Heart right ventricle (tissue), 16 donors: ENCODE measurements at regions not wholly inside any gene's neighbourhood (a gene's known extent, or its start where the extent isn't known, plus 50 kb on each side); places are given as distances from the start of the nearest gene placed in this dataset.

ENCODE experiments used
- ATAC-seq, 8 donors: fragments of 200-7000 bp; cut with Tn5 transposase; one replicate each; pipeline ENCODE4 v1.9.1; 2020; ENCODE audit warnings: mild to moderate bottlenecking in 8 of 8, moderate library complexity in 8 of 8, moderate number of reproducible peaks in 1 of 8
- DNase-seq, 2 donors: peaks; one replicate each; pipeline ENCODE4 v3.0.0-alpha.2; 2020
- H3K27ac ChIP-seq, 10 donors: fragments of 200-600 bp; sonication (generic) in 2 of 10; one replicate each; pipeline versions ENCODE4 v1.5.0 to v1.8.0; 2020 to 2022; ENCODE audit warnings: mild to moderate bottlenecking in 3 of 10
- H3K27me3 ChIP-seq, 7 donors: fragments of 200-600 bp; one replicate each; pipeline ENCODE4 v1.8.0; 2021 to 2022; ENCODE audit warnings: mild to moderate bottlenecking in 2 of 7
- H3K36me3 ChIP-seq, 9 donors: fragments of 200-600 bp; sonication (generic) in 1 of 9; one replicate each; pipeline versions ENCODE4 v1.5.0 to v1.8.0; 2020 to 2022; ENCODE audit warnings: mild to moderate bottlenecking in 2 of 9
- H3K4me1 ChIP-seq, 9 donors: fragments of 200-600 bp; sonication (generic) in 1 of 9; one replicate each; pipeline versions ENCODE4 v1.5.0 to v1.8.0; 2020 to 2022; ENCODE audit warnings: mild to moderate bottlenecking in 4 of 9
- H3K4me3 ChIP-seq, 10 donors: fragments of 200-600 bp; sonication (generic) in 2 of 10; one replicate each; pipeline versions ENCODE4 v1.5.0 to v1.8.0; 2020 to 2022; ENCODE audit warnings: mild to moderate bottlenecking in 7 of 10, moderate library complexity in 2 of 10
- H3K9me3 ChIP-seq, 11 donors: fragments of 200-600 bp in 10 of 11; sonication (generic) in 2 of 11; one replicate each; pipeline versions ENCODE4 v1.5.0 to v1.8.0; 2013 to 2022; ENCODE audit warnings: mild to moderate bottlenecking in 2 of 11, control low read depth in 1 of 11, moderate library complexity in 1 of 11
- WGBS, 2 donors: extraction: QIAGEN DNeasy Blood & Tissue Kit; methylation state at CpG; one replicate each; pipeline ENCODE4 v1.1.7; 2013; ENCODE audit warnings: inconsistent platforms in 1 of 2; 5-methylcytosine and 5-hydroxymethylcytosine counted together
- intact Hi-C, 10 donors: fragments of 100-400 bp; cut with DNase I; formaldehyde crosslinking; loops; one replicate each; pipeline versions ENCODE4 v1.11.1 to v1.14.2; 2022
- TF ChIP-seq, protein P1 (sequence below), 9 donors: fragments of 200-600 bp; sonication (generic) in 2 of 9; IDR thresholded peaks; one replicate each; pipeline versions ENCODE4 v1.5.0 to v1.8.0; 2021 to 2022; ENCODE audit warnings: antibody characterized with exemption in 9 of 9, mild to moderate bottlenecking in 5 of 9, moderate library complexity in 1 of 9
- donor health status: Arrhythmogenic right ventricular cardiomyopathy.
- donor health status: ischemic (EF 13 %, LVEDD 7.1; RV severe dilation, severe dysfunction).
- donor health status: healthy with polysubstance abuse.
- donor health status: DM: no; HTN: yes; CAD: no.
- donor health status: DM: no; HTN: no; CAD: no.
- donor health status: ischemic (EF 25% LVEDD 6.9; RV normal size, moderate dysfunction).
- donor health status: ischemic (EF 25% LVEDD 5.7; RV mildly dilated, moderate dysfunction).
- donor health status: healthy.
- donor health status: DM: yes; HTN: yes; CAD: no.
- donor health status: Ischemic cardiomyopathy.
- donor health status: ischemic (EF 35%, LVEDD 5.7; RV mildly dilated, moderate dysfunction).
- donor health status: nonischemic (EF 11% LVEDD 7.7; RV severe dilation, severe dysfunction).
- donor health status: DM: yes; HTN: yes; CAD: no.
- donor health status: PGD.
- donor health status: ischemic (EF 29% LVEDD 5.4; RV normal size, mild dysfunction).
- donor health status: nonischemic (EF 23%, LVEDD 6.1; RV moderate dilation, normal function).

GRCh38 chr6:45742591-45742990 is 273.1 kb downstream of the CLIC5 start:
- H3K4me3 ChIP-seq = no peak overlapping the region
- peaks cover 0 to 24% (median 0%) of the 10 kb centered on the region in 9 donors for H3K4me1 ChIP-seq
- ATAC-seq (no peak), DNase-seq (no peak)
- H3K27me3 ChIP-seq = no peaks in the 10 kb centered on the region
- intact Hi-C loops = no loop called here
- H3K9me3 ChIP-seq = peaks cover 0 to 5% (median 2%) of the 10 kb centered on the region in 11 donors
- TF ChIP-seq, protein P1, sequence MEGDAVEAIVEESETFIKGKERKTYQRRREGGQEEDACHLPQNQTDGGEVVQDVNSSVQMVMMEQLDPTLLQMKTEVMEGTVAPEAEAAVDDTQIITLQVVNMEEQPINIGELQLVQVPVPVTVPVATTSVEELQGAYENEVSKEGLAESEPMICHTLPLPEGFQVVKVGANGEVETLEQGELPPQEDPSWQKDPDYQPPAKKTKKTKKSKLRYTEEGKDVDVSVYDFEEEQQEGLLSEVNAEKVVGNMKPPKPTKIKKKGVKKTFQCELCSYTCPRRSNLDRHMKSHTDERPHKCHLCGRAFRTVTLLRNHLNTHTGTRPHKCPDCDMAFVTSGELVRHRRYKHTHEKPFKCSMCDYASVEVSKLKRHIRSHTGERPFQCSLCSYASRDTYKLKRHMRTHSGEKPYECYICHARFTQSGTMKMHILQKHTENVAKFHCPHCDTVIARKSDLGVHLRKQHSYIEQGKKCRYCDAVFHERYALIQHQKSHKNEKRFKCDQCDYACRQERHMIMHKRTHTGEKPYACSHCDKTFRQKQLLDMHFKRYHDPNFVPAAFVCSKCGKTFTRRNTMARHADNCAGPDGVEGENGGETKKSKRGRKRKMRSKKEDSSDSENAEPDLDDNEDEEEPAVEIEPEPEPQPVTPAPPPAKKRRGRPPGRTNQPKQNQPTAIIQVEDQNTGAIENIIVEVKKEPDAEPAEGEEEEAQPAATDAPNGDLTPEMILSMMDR (IDR thresholded peaks at IDR 0.05) = no peak
- 80 to 91% methylated on average over 4 of the region's 4 CpGs for WGBS, 2 donors
- no peak overlapping the region for H3K27ac ChIP-seq
- no peaks in the 10 kb centered on the region for H3K36me3 ChIP-seq

DNA sequence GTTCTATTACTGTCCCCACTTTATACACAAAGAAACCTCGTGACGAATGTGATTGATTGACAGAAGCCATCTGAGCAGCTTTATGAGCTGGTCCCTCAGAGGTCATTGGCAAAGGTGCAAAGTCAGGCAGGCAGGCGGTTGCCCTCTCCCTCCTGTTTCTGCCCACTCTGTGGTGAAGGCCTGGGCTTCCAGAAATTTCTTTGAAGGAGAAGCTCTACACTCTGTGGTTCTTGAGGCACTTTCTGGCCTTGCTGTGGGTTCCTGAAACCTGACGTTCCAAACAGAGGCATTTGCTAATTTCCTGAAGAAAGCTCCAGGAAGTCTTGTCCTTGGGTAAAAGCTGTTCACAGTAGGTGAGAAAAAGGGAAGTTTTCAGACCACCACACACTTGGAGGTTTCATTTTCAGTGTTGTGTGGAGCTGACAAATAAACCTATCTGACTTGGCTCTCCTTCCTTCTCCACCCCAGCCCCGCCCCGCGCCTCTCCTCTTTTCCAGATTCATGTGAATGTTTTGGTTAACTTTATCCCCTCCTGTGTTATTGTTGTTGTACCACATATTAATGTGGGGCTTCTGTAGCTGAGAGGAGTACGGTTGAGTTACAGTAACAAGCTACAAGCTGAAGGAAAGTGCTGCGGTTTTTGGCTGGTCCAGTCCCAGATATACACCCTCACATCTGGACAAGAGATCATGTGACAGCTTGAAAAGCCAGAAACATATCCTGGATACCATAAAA is 274.1 kb downstream of the CLIC5 start:
- no peak for DNase-seq
- intact Hi-C loops = no loop called here
- 62 to 75% methylated on average over 9 of the region's 9 CpGs for WGBS, 2 donors

DNA sequence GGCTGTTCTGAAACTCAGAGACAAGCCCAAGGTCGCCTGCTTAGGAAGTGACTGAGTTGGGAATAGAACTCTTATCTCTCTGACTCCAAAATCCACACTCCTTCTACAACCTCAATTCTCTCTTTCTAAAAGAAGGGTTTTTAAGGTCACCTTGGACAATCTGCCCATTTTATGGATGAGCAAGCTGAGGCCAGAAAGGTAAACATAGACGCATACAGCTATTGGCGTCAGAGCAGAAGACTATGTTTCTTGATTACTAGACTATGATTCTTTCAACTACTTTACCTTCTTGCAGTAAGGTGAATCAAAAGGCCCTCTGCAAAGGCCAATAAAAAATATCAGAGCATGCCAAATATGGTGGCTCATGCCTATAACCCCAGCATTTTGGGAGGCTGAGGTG is 276.6 kb downstream of the CLIC5 start:
- H3K4me1 ChIP-seq = peaks cover 0 to 24% (median 0%) of the 10 kb centered on the region in 9 donors
- TF ChIP-seq, protein P1 (IDR thresholded peaks at IDR 0.05) = no peak
- no peak for DNase-seq
- WGBS, 2 donors = 93 to 96% methylated on average over 3 of the region's 3 CpGs
- intact Hi-C loops = no loop called here
- no peaks in the 10 kb centered on the region for H3K36me3 ChIP-seq
- H3K9me3 ChIP-seq = no peaks in the 10 kb centered on the region
- H3K27ac ChIP-seq = no peak overlapping the region
- no peak overlapping the region for H3K4me3 ChIP-seq
- no peak for ATAC-seq
- peaks cover 0 to 8% (median 0%) of the 10 kb centered on the region in 7 donors for H3K27me3 ChIP-seq

More for the DNA sequence above, 274.1 kb downstream of the CLIC5 start:
- TF ChIP-seq, protein P1 (IDR thresholded peaks at IDR 0.05) = no peak
- no peaks in the 10 kb centered on the region for H3K27me3 ChIP-seq
- no peaks in the 10 kb centered on the region for H3K9me3 ChIP-seq
- peak overlapping the region in 6 of 10 donors; percentile 12 to 49 (median 34) for H3K27ac ChIP-seq
- peaks cover 0 to 24% (median 0%) of the 10 kb centered on the region in 9 donors for H3K4me1 ChIP-seq
- H3K4me3 ChIP-seq = no peak overlapping the region
- ATAC-seq = peak in 6 of 8 donors; percentile 28 to 63 (median 56)
- no peaks in the 10 kb centered on the region for H3K36me3 ChIP-seq

GRCh38 chr6:45738057-45738455 is 277.6 kb downstream of the CLIC5 start:
- TF ChIP-seq, protein P1 (IDR thresholded peaks at IDR 0.05) = no peak
- peaks cover 0 to 8% (median 0%) of the 10 kb centered on the region in 7 donors for H3K27me3 ChIP-seq
- 91 to 92% methylated on average over 5 of the region's 5 CpGs for WGBS, 2 donors
- H3K9me3 ChIP-seq = no peaks in the 10 kb centered on the region
- intact Hi-C loops = no loop called here
- no peak overlapping the region for H3K27ac ChIP-seq
- no peak for ATAC-seq
- no peak for DNase-seq
- H3K4me1 ChIP-seq = peaks cover 0 to 22% (median 0%) of the 10 kb centered on the region in 9 donors
- H3K4me3 ChIP-seq = no peak overlapping the region
- H3K36me3 ChIP-seq = no peaks in the 10 kb centered on the region
